ENCODE measurements at regions not wholly inside any gene's neighbourhood (a gene's known extent, or its start where the extent isn't known, plus 50 kb on each side); places are given as distances from the start of the nearest gene placed in this dataset.

- TF ChIP-seq CREB1 (IDR thresholded peaks at IDR 0.05; ENCODE audit: low read depth) (no peak), REST (IDR thresholded peaks at IDR 0.05; ENCODE audit: low read depth) (no peak), USF1 (IDR thresholded peaks at IDR 0.05) (no peak), NFIC (IDR thresholded peaks at IDR 0.05) (no peak), CEBPB (IDR thresholded peaks at IDR 0.05) (no peak), YY1 (IDR thresholded peaks at IDR 0.05; ENCODE audit: low read depth) (no peak), TCF12 (IDR thresholded peaks at IDR 0.05; ENCODE audit: low read depth) (no peak), RAD21 (IDR thresholded peaks at IDR 0.05; ENCODE audit: low read depth) (no peak), TEAD4 (IDR thresholded peaks at IDR 0.05) (no peak), EP300 (IDR thresholded peaks at IDR 0.05; ENCODE audit: borderline replicate concordance) (no peak), TAF1 (IDR thresholded peaks at IDR 0.05; ENCODE audit: low read depth) (no peak), EGR1 (IDR thresholded peaks at IDR 0.05) (no peak), ZBTB7A (IDR thresholded peaks at IDR 0.05; ENCODE audit: low read depth) (no peak)
Measured at GRCh38 chr11:70739091-70739490, 340.8 kb downstream of the CTTN start.

GRCh38 chr11:70739811-70740487 is 341.6 kb downstream of the CTTN start:
- no peak for TF ChIP-seq YY1 (IDR thresholded peaks at IDR 0.05; ENCODE audit: low read depth)
- TF ChIP-seq TCF12 (IDR thresholded peaks at IDR 0.05; ENCODE audit: low read depth): no peak
- TF ChIP-seq REST (IDR thresholded peaks at IDR 0.05; ENCODE audit: low read depth): no peak

- TF ChIP-seq MAX (IDR thresholded peaks at IDR 0.05) (no peak), USF1 (IDR thresholded peaks at IDR 0.05) (no peak), YY1 (IDR thresholded peaks at IDR 0.05; ENCODE audit: low read depth) (no peak), EP300 (IDR thresholded peaks at IDR 0.05; ENCODE audit: borderline replicate concordance) (no peak), CEBPB (IDR thresholded peaks at IDR 0.05) (no peak), TCF12 (IDR thresholded peaks at IDR 0.05; ENCODE audit: low read depth) (no peak), RAD21 (IDR thresholded peaks at IDR 0.05; ENCODE audit: low read depth) (no peak), EGR1 (IDR thresholded peaks at IDR 0.05) (no peak), ZBTB7A (IDR thresholded peaks at IDR 0.05; ENCODE audit: low read depth) (no peak), CREB1 (IDR thresholded peaks at IDR 0.05; ENCODE audit: low read depth) (no peak), REST (IDR thresholded peaks at IDR 0.05; ENCODE audit: low read depth) (no peak), FOXM1 (IDR thresholded peaks at IDR 0.05; ENCODE audit: borderline replicate concordance, low read depth) (no peak), TEAD4 (IDR thresholded peaks at IDR 0.05) (no peak), NFIC (IDR thresholded peaks at IDR 0.05) (no peak), TAF1 (IDR thresholded peaks at IDR 0.05; ENCODE audit: low read depth) (no peak)
Measured at GRCh38 chr11:70740488-70740851, 342.1 kb downstream of the CTTN start.

GRCh38 chr11:70741085-70741484 is 342.8 kb downstream of the CTTN start:
- TF ChIP-seq FOXM1 (IDR thresholded peaks at IDR 0.05; ENCODE audit: borderline replicate concordance, low read depth) (no peak), REST (IDR thresholded peaks at IDR 0.05; ENCODE audit: low read depth) (no peak), RAD21 (IDR thresholded peaks at IDR 0.05; ENCODE audit: low read depth) (no peak), CREB1 (IDR thresholded peaks at IDR 0.05; ENCODE audit: low read depth) (no peak), YY1 (IDR thresholded peaks at IDR 0.05; ENCODE audit: low read depth) (no peak), ZBTB7A (IDR thresholded peaks at IDR 0.05; ENCODE audit: low read depth) (no peak), TCF12 (IDR thresholded peaks at IDR 0.05; ENCODE audit: low read depth) (no peak), TAF1 (IDR thresholded peaks at IDR 0.05; ENCODE audit: low read depth) (no peak), USF1 (IDR thresholded peaks at IDR 0.05) (no peak), CEBPB (IDR thresholded peaks at IDR 0.05) (no peak), EGR1 (IDR thresholded peaks at IDR 0.05) (no peak), MAX (IDR thresholded peaks at IDR 0.05) (no peak), TEAD4 (IDR thresholded peaks at IDR 0.05) (no peak), EP300 (IDR thresholded peaks at IDR 0.05; ENCODE audit: borderline replicate concordance) (no peak), NFIC (IDR thresholded peaks at IDR 0.05) (no peak)
